ENCODE measurements at regions not wholly inside any gene's neighbourhood (a gene's known extent, or its start where the extent isn't known, plus 50 kb on each side); places are given as distances from the start of the nearest gene placed in this dataset.

DNA sequence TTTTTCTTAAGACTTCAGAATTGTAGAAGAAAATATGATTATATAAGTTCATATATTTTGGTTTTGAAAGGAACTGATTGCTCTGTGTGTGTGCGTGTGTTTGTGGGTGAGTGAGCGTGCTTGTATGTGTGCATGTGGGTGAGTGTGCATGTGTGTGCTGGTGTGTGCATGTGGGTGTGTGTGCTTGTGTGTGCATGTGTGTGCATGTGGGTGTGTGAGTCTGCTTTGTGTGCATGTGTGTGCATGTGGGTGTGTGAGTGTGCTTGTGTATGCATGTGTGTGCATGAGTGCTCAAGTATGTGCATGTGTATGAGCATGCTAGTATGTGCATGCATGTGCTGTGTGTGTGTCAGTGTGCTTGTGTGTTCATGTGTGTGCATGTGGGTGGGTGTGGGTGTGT, 238.5 kb downstream of the CDC5L start:
- Mint-ChIP-seq H3K4me1 (ENCODE audit: low read depth) (peaks cover 9% of the 10 kb centered on the region), H3K27me3 (ENCODE audit: low read depth) (no peaks in the 10 kb centered on the region), H3K4me3 (ENCODE audit: unreplicated experiment) (no peak overlapping the region), H3K9me3 (ENCODE audit: low read depth) (no peaks in the 10 kb centered on the region), H3K36me3 (ENCODE audit: low read depth) (no peaks in the 10 kb centered on the region), H3K27ac (ENCODE audit: unreplicated experiment) (no peak overlapping the region)
- DNase-seq (ENCODE audit: low spot score): no peak
- no peak for TF ChIP-seq CTCF (IDR thresholded peaks at IDR 0.05)

- Mint-ChIP-seq H3K4me1 (ENCODE audit: low read depth) (peaks cover 14% of the 10 kb centered on the region), H3K36me3 (ENCODE audit: low read depth) (no peaks in the 10 kb centered on the region), H3K27me3 (ENCODE audit: low read depth) (no peaks in the 10 kb centered on the region), H3K9me3 (ENCODE audit: low read depth) (no peaks in the 10 kb centered on the region), H3K27ac (ENCODE audit: unreplicated experiment) (no peak overlapping the region), H3K4me3 (ENCODE audit: unreplicated experiment) (no peak overlapping the region)
- DNase-seq (ENCODE audit: low spot score): no peak
- no peak for TF ChIP-seq CTCF (IDR thresholded peaks at IDR 0.05)
Measured at GRCh38 chr6:44626616-44627015, 239.1 kb downstream of the CDC5L start.

GRCh38 chr6:44627091-44627882, 239.8 kb downstream of the CDC5L start:
- Mint-ChIP-seq H3K27me3 (ENCODE audit: low read depth) (no peaks in the 10 kb centered on the region), H3K36me3 (ENCODE audit: low read depth) (no peaks in the 10 kb centered on the region), H3K27ac (ENCODE audit: unreplicated experiment) (no peak overlapping the region)

DNA sequence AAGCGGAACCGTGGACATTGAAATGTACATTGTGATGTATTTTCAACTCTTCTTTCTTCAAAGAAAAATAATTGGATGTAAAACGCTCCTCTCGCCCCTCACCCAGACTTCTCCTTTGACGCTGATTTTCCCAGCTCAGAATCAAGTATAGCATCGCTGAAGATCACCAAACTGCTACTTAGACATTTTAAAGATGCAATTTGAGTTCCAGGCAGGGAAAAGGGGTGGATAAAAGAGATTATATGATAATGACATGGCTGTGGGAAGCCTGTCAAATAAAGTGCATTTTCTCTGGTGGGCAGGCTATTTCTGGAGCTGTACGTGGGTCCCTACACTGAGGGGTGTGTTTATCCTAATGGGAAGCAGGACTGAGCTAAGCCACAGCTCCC, 240.4 kb downstream of the CDC5L start:
- no peak overlapping the region for H3K4me3 Mint-ChIP-seq (ENCODE audit: unreplicated experiment)
- H3K27ac Mint-ChIP-seq (ENCODE audit: unreplicated experiment): no peak overlapping the region
- H3K4me1 Mint-ChIP-seq (ENCODE audit: low read depth): peaks cover 18% of the 10 kb centered on the region
- no peak for DNase-seq (ENCODE audit: low spot score)
- H3K36me3 Mint-ChIP-seq (ENCODE audit: low read depth): no peaks in the 10 kb centered on the region
- no peaks in the 10 kb centered on the region for H3K9me3 Mint-ChIP-seq (ENCODE audit: low read depth)
- TF ChIP-seq CTCF (IDR thresholded peaks at IDR 0.05): no peak
- no peaks in the 10 kb centered on the region for H3K27me3 Mint-ChIP-seq (ENCODE audit: low read depth)

More at GRCh38 chr6:44627091-44627882, 239.8 kb downstream of the CDC5L start:
- Mint-ChIP-seq H3K4me3 (ENCODE audit: unreplicated experiment) (no peak overlapping the region), H3K9me3 (ENCODE audit: low read depth) (no peaks in the 10 kb centered on the region), H3K4me1 (ENCODE audit: low read depth) (peaks cover 18% of the 10 kb centered on the region)
- no peak for DNase-seq (ENCODE audit: low spot score)
- no peak for TF ChIP-seq CTCF (IDR thresholded peaks at IDR 0.05)

DNA sequence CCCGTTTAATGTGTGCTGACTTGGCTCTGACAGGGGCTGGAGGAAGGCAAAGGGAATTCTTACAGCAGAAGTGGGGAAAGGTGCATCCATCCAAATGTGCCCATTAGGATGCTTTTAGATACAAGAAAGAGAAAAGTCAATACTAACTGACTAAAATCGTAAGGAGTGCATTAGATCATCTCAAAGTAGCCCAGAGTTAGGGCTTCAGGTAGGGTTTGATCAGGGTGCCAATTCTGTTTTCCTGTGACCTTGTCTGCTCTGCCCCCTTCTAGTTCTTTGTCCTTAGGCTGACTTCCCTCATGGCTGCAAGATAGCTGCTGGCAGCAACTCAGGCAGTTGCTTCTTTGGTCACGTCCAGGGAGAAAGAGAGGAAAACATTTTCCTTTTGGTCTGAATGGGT, 240.8 kb downstream of the CDC5L start:
- Mint-ChIP-seq H3K4me1 (ENCODE audit: low read depth) (peaks cover 18% of the 10 kb centered on the region), H3K27me3 (ENCODE audit: low read depth) (no peaks in the 10 kb centered on the region), H3K4me3 (ENCODE audit: unreplicated experiment) (no peak overlapping the region), H3K27ac (ENCODE audit: unreplicated experiment) (no peak overlapping the region), H3K36me3 (ENCODE audit: low read depth) (no peaks in the 10 kb centered on the region), H3K9me3 (ENCODE audit: low read depth) (no peaks in the 10 kb centered on the region)
- no peak for TF ChIP-seq CTCF (IDR thresholded peaks at IDR 0.05)
- DNase-seq (ENCODE audit: low spot score): no peak

Measured in chondrocyte (in vitro differentiated cells).